Skeletal muscle cell (primary cell): ENCODE measurements at regions not wholly inside any gene's neighbourhood (a gene's known extent, or its start where the extent isn't known, plus 50 kb on each side); places are given as distances from the start of the nearest gene placed in this dataset.
"Not testable (repeated sequence)": the region's sequence is repeated elsewhere in the genome, so short reads cannot be mapped to it uniquely, and the experiment has no call there.

Experiments used
- DNase-seq: peaks from one replicate; pipeline ENCODE4 v3.0.0-alpha.2; 2010; ENCODE audit warnings: low read depth
- H3K4me3 ChIP-seq: 2 replicates; pipeline ENCODE4 v1.5.1; 2011; ENCODE audit warnings: low read depth, mild to moderate bottlenecking, control low read depth, low read length, moderate library complexity

GRCh38 chr16:61083711-61084110 lies 952.5 kb downstream of the CDH8 start:
- no peak overlapping the region for H3K4me3 ChIP-seq
- DNase-seq, result no peak

- no peak for DNase-seq
- no peak overlapping the region for H3K4me3 ChIP-seq
These were observed 961.9 kb downstream of the CDH8 start for GRCh38 chr16:61074324-61074723.

GRCh38 chr16:61057635-61058034 lies 978.6 kb downstream of the CDH8 start:
- no peak overlapping the region for H3K4me3 ChIP-seq
- DNase-seq, result no peak

GRCh38 chr16:61050547-61050946 lies 985.7 kb downstream of the CDH8 start:
- no peak for DNase-seq

DNA sequence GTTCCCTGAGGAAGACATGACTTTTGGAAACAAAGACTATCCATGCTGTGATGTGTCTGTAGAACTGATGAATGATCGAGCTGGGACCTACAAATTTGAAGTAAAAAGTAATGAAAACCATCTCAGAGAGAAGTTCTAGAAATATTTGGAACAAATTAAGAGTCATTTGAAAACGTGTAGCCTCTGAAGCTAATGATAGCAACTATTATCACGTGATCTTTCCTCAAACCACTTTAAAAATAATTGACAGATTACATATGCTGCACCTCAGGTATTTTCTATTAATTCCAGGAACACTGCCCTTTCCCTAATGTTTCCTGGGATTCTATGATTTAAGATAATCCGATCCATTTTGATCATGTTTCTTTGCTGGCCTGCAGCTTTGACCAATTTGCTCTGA lies 990.3 kb downstream of the CDH8 start:
- DNase-seq, result no peak
- H3K4me3 ChIP-seq, result no peak overlapping the region

More at GRCh38 chr16:61050547-61050946, 985.7 kb downstream of the CDH8 start:
- no peak overlapping the region for H3K4me3 ChIP-seq

DNA sequence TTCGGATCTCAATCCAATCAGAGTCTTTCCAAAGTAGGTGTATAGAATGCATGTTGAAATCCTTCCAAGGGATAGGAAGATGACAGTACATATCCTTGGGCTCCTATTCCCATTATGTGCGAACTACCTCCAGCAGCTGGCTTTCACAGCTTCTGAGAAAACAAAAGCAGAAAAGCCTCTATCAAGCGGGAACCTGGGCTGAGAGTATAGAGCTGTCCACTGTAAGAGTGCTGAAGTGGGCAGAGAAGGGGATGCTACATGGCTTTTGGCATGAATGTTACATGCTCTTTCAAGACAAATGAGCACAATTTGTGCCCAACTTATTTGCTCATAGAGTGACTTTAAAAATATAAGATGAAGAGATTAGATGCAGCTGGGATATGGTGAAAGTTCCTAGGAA lies 993.5 kb downstream of the CDH8 start:
- no peak overlapping the region for H3K4me3 ChIP-seq
- no peak for DNase-seq

- no peak for DNase-seq
- H3K4me3 ChIP-seq, result no peak overlapping the region
These were observed 1005.6 kb downstream of the CDH8 start for GRCh38 chr16:61030616-61031015.

DNA sequence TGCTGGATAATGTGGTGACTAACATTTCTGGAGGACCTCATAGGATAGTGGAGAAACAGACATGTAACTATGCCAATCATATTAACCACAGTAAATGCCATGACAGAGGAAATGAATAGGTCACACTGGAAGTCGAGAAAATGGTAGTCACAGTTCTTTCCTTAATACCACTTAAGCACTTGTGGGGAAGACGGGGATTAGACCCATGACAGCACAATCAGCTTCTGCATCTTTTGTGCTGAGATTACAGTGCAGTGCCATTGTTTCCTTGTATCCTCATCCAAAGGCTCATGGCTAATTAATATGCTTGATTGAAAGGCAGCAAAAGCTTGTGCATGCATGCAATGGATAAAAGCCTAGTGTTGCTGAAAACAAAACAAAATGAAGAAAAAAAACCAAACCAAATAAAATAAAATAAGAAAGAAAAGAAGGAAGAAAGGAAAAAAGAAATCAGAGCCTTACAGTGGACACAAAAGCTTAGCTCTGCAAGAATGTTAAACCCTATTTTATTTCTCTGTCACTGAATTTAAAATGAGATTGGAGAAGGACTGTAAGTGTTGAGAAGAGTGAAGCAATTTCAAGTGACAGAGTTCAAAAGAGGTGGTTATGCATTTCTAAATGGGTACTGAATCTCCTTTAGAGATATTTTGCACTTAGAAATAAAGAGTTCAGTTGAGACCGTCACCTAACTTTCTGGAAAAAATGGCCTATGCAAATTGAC lies 1011.9 kb downstream of the CDH8 start:
- H3K4me3 ChIP-seq, result no peak overlapping the region
- DNase-seq, result no peak

DNA sequence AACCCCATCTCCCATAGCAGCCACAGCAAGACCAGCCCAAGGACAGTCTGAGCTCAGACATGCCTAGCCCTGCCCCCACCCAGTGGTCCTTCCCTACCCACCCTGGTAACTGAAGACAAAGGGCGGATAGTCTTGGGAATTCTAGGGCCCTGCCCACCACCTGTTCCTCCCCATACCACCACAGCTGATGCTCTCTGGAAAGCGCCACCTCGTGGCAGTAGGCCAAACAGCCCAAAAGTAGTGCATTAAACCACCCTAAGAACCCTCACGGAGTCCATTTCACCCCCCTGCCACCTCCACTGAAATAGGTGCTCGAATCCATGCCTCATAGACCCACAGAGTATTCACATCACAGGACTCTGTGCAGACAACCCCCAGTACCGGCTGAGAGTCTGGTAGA lies 1021.4 kb downstream of the CDH8 start:
- DNase-seq, result no peak
- H3K4me3 ChIP-seq, result no peak overlapping the region

GRCh38 chr16:61007694-61008093 lies 1028.5 kb downstream of the CDH8 start:
- H3K4me3 ChIP-seq, result no peak overlapping the region
- no peak for DNase-seq

DNA sequence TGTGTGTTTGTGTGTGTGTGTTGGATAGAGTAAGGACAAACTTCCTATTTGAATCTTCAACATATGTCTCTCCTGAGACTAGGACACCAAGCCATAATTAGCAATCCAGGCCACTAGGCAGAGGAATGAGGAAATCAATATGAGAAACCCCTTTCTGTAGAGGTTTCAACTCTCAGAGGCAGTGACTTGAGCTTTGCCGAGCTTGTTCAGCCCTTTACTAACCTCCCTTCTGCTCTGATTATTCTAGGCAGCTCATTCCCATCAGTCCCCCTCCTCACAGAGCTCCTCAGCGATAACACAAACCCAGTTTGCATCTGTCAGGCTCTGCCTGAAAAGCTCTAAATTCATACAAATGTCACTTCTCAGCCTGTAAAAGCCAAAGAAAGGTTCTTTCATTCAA lies 1030.3 kb downstream of the CDH8 start:
- DNase-seq, result no peak
- no peak overlapping the region for H3K4me3 ChIP-seq

GRCh38 chr16:61002479-61003204 lies 1033.6 kb downstream of the CDH8 start:
- no peak overlapping the region for H3K4me3 ChIP-seq
- no peak for DNase-seq

- DNase-seq, result no peak
- no peak overlapping the region for H3K4me3 ChIP-seq
These were observed 1044.4 kb downstream of the CDH8 start for GRCh38 chr16:60991886-60992285.

- H3K4me3 ChIP-seq, result no peak overlapping the region
- DNase-seq, result no peak
These were observed 1046.6 kb downstream of the CDH8 start for GRCh38 chr16:60989592-60989991.

DNA sequence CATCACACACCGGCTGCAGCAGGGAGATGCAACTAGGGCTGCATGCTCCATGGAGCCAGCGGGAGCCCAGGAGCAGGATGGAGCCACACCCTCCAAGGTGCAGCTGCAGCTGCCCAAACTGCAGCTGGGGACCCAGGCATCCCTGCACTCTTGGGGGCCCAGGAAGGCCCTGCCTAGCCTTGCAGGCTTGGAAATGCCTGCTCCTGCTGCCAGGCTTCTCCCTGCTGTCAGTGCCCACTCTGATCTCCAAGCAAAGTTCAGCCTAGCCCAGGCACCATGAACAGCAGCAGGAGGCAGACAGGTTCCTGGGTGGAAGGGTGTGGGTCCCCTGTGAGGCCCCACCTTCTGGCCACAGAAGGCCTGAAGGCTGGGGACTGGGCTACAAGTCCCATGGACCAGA lies 1057.1 kb downstream of the CDH8 start:
- H3K4me3 ChIP-seq, result no peak overlapping the region
- DNase-seq, result no peak

GRCh38 chr16:60949800-60950199 lies 1086.4 kb downstream of the CDH8 start:
- no peak for DNase-seq
- no peak overlapping the region for H3K4me3 ChIP-seq

DNA sequence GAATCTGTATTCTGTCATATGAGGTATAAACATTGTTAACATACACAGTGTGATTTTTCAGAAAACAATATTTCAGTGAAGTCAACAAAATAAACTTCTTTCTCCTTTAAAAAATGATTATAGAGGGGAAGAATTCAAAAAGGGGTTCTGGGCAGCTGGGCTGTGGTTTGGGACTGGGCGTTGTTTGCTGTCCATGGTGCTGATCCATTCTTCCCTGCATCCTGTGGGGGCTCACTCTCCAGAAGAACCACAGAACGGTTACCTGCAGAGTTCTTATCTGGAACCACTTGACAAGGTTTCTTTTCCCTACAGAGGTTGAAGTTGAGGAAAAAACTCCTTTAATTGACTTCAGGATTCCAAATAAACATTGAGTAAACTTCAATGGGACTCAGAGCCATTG lies 1091.0 kb downstream of the CDH8 start:
- no peak for DNase-seq

GRCh38 chr16:60936189-60936588 lies 1100.0 kb downstream of the CDH8 start:
- not testable (repeated sequence) for DNase-seq, H3K4me3 ChIP-seq

More for the DNA sequence above, 1091.0 kb downstream of the CDH8 start:
- no peak overlapping the region for H3K4me3 ChIP-seq

- no peak overlapping the region for H3K4me3 ChIP-seq
- no peak for DNase-seq
These were observed 1103.6 kb downstream of the CDH8 start for GRCh38 chr16:60932600-60932999.

GRCh38 chr16:60930291-60930690 lies 1105.9 kb downstream of the CDH8 start:
- DNase-seq, result no peak
- no peak overlapping the region for H3K4me3 ChIP-seq

GRCh38 chr16:60922920-60923319 lies 1113.3 kb downstream of the CDH8 start:
- no peak overlapping the region for H3K4me3 ChIP-seq
- no peak for DNase-seq
